ENCODE measurements at regions not wholly inside any gene's neighbourhood (a gene's known extent, or its start where the extent isn't known, plus 50 kb on each side); places are given as distances from the start of the nearest gene placed in this dataset.
A peak's percentile ranks its signal among the peaks of the same experiment; 100 is the strongest.

DNA sequence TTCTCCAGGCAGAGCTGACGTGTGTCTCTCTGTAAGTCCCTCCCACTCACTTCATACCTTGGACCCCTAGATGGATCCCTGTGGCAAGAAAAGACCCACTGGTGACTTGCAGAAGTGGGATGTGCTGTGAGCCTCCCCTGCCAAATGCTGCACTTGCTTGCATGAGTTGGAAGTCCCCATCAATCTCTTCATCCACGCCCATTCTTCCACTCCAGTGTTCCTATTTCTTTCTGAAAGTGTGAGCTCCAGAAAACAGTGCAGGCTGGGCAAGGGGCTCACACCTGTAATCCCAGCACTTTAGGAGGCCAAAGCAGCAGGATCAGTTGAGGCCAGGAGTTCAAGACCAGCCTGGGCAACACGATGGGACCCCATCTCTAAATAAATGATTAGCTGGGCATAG, 254.1 kb upstream of the IRF2BP2 start:
- Histone ChIP-seq H3K4me1 (peaks cover 50% of the 10 kb centered on the region), H3K27me3 (no peaks in the 10 kb centered on the region), H4K20me1 (no peaks in the 10 kb centered on the region), H3K9me3 (peaks cover 13% of the 10 kb centered on the region), H3K27ac (0 out of 2 replicates have a peak overlapping the region, but pooled peaks have one; percentile 69), H3K36me3 (no peaks in the 10 kb centered on the region), H3K9ac (no peak overlapping the region), H3K4me3 (no peak overlapping the region), H3K4me2 (no peak overlapping the region)
- no peak for TF ChIP-seq Cebpa-rat (IDR thresholded peaks at IDR 0.05)

- H3K36me3 ChIP-seq = no peaks in the 10 kb centered on the region
- H3K4me3 ChIP-seq = no peak overlapping the region
- peak overlapping the region; percentile 69 for H3K27ac ChIP-seq
- no peaks in the 10 kb centered on the region for H3K27me3 ChIP-seq
- peaks cover 15% of the 10 kb centered on the region for H3K9me3 ChIP-seq
- H3K4me1 ChIP-seq = peaks cover 46% of the 10 kb centered on the region
- no peak overlapping the region; the same call in 1 of the 2 replicates for H3K9ac ChIP-seq
- no peak for TF ChIP-seq Cebpa-rat (IDR thresholded peaks at IDR 0.05)
- no peaks in the 10 kb centered on the region for H4K20me1 ChIP-seq
- peak overlapping the region; percentile 78 for H3K4me2 ChIP-seq
These were observed 253.6 kb upstream of the IRF2BP2 start for GRCh38 chr1:234863551-234863971.

- H3K4me1 ChIP-seq = peaks cover 44% of the 10 kb centered on the region
- H3K4me3 ChIP-seq = no peak overlapping the region
- peaks cover 18% of the 10 kb centered on the region for H3K9me3 ChIP-seq
- TF ChIP-seq Cebpa-rat (IDR thresholded peaks at IDR 0.05) = no peak
- H3K27me3 ChIP-seq = no peaks in the 10 kb centered on the region
- peak overlapping the region; percentile 78 for H3K4me2 ChIP-seq
- peak overlapping the region; percentile 69 for H3K27ac ChIP-seq
- H3K9ac ChIP-seq = peak overlapping the region; percentile 17; the same call in 1 of the 2 replicates
- H4K20me1 ChIP-seq = no peaks in the 10 kb centered on the region
- H3K36me3 ChIP-seq = no peaks in the 10 kb centered on the region
These were observed 253.1 kb upstream of the IRF2BP2 start for GRCh38 chr1:234862944-234863515.

DNA sequence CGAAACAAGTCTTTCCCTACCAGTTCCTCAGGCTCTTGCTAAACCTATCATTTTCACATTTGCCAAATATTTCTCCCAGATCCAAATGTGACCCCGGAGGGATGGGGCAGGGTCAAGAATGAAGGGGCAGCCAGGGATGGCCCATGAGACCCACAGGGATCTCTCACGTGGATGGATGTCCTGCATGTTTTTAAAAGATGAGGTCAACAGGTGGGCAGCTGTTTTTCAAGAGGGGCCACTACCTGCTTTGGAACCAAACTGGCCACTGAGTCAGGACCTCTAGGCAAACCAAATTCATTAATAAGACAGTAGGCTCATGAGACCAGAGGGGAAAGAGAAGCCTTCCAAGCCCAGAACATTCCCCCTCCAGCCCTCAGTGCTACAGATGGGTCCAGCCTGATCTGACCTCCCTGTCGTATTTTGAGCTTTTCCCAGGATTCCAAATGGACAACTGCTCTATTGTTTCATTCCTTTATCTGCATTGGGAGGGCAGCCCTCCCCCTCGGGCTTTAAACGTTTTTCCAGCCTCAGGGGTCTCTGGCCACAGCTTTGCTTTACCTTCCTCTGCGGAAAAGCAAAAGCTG, 252.5 kb upstream of the IRF2BP2 start:
- Histone ChIP-seq H3K27ac (peak overlapping the region; percentile 69), H3K27me3 (no peaks in the 10 kb centered on the region), H3K4me1 (peaks cover 38% of the 10 kb centered on the region), H3K4me3 (no peak overlapping the region), H3K4me2 (peak overlapping the region; percentile 78), H3K36me3 (no peaks in the 10 kb centered on the region), H4K20me1 (no peaks in the 10 kb centered on the region), H3K9ac (peak overlapping the region; percentile 17; the same call in 1 of the 2 replicates), H3K9me3 (peaks cover 18% of the 10 kb centered on the region)
- no peak for TF ChIP-seq Cebpa-rat (IDR thresholded peaks at IDR 0.05)

GRCh38 chr1:234861761-234862160, 251.8 kb upstream of the IRF2BP2 start:
- TF ChIP-seq Cebpa-rat (IDR thresholded peaks at IDR 0.05) = no peak
- Histone ChIP-seq H3K4me3 (no peak overlapping the region), H3K9me3 (peaks cover 18% of the 10 kb centered on the region), H3K4me1 (peaks cover 31% of the 10 kb centered on the region), H3K27ac (no peak overlapping the region), H4K20me1 (no peaks in the 10 kb centered on the region), H3K4me2 (no peak overlapping the region), H3K9ac (no peak overlapping the region), H3K27me3 (no peaks in the 10 kb centered on the region), H3K36me3 (no peaks in the 10 kb centered on the region)

DNA sequence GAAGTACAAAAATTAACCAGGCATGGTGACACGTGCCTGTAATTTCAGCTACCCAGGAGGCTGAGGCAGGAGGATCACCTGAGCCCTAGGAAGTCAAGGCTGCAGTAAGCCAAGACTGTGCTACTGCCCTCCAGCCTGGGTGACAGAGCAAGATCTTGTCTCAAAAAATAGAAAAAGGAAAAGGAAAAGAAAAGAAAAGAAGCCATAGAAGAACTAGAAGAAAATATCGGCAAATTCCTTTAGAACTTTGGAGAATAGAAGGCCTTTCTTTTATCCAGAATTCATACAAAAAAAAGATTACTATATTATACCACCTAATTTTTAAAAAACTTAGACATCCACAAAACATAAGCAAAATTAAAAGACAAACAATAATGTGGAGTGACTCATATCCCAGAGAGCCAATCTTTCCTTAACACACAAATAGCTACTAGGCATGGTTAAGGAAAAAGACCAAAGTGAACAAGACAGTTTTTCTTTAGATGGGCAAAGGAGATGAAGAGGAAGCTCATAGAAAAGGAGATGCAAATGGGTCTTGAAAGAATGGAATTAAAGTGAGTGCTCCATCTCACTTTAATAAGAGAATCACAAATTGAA, 251.1 kb upstream of the IRF2BP2 start:
- Histone ChIP-seq H4K20me1 (no peaks in the 10 kb centered on the region), H3K9ac (no peak overlapping the region), H3K27ac (no peak overlapping the region), H3K36me3 (no peaks in the 10 kb centered on the region), H3K4me1 (peaks cover 25% of the 10 kb centered on the region), H3K9me3 (peaks cover 18% of the 10 kb centered on the region), H3K4me3 (no peak overlapping the region), H3K27me3 (no peaks in the 10 kb centered on the region), H3K4me2 (no peak overlapping the region)
- TF ChIP-seq Cebpa-rat (IDR thresholded peaks at IDR 0.05) = no peak

- H3K9ac ChIP-seq = no peak overlapping the region
- H4K20me1 ChIP-seq = no peaks in the 10 kb centered on the region
- H3K27me3 ChIP-seq = no peaks in the 10 kb centered on the region
- peaks cover 10% of the 10 kb centered on the region for H3K9me3 ChIP-seq
- H3K4me3 ChIP-seq = no peak overlapping the region
- TF ChIP-seq Cebpa-rat (IDR thresholded peaks at IDR 0.05) = no peak
- no peak overlapping the region for H3K27ac ChIP-seq
- peaks cover 32% of the 10 kb centered on the region for H3K4me1 ChIP-seq
- H3K36me3 ChIP-seq = no peaks in the 10 kb centered on the region
- H3K4me2 ChIP-seq = no peak overlapping the region
These were observed 248.7 kb upstream of the IRF2BP2 start for GRCh38 chr1:234858722-234859121.

GRCh38 chr1:234856845-234857245, 246.9 kb upstream of the IRF2BP2 start:
- Histone ChIP-seq H3K9me3 (peaks cover 10% of the 10 kb centered on the region), H3K27me3 (no peaks in the 10 kb centered on the region), H3K36me3 (no peaks in the 10 kb centered on the region), H3K4me3 (no peak overlapping the region), H3K4me1 (peaks cover 26% of the 10 kb centered on the region), H3K9ac (no peak overlapping the region), H3K4me2 (no peak overlapping the region), H4K20me1 (no peaks in the 10 kb centered on the region), H3K27ac (no peak overlapping the region)
- TF ChIP-seq Cebpa-rat (IDR thresholded peaks at IDR 0.05) = no peak

GRCh38 chr1:234855851-234856250, 245.9 kb upstream of the IRF2BP2 start:
- Histone ChIP-seq H3K4me2 (no peak overlapping the region), H3K36me3 (no peaks in the 10 kb centered on the region), H3K4me1 (peaks cover 36% of the 10 kb centered on the region), H3K27ac (no peak overlapping the region), H3K4me3 (no peak overlapping the region), H3K9me3 (peaks cover 7% of the 10 kb centered on the region), H4K20me1 (no peaks in the 10 kb centered on the region), H3K27me3 (no peaks in the 10 kb centered on the region), H3K9ac (no peak overlapping the region)
- no peak for TF ChIP-seq Cebpa-rat (IDR thresholded peaks at IDR 0.05)

DNA sequence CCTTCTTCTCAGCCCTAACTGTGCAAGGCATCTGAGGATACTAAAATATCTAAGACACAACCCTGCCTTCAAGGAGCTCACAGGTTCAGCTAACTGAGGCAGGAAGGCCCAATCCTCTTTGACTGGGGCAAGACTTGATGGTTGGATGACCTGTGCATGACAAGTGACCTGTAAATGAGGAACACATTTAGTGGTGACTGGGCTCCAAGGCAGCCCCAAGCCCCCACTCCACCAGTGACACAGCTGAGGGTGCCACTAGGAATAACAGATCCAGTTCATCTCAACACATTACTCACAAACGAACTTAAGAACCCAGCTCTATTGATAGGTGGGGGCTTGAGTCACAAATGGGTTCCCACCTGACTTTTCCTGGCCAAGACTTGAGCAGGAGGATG, 244.7 kb upstream of the IRF2BP2 start:
- Histone ChIP-seq H3K4me1 (peaks cover 48% of the 10 kb centered on the region), H3K36me3 (no peaks in the 10 kb centered on the region), H4K20me1 (no peaks in the 10 kb centered on the region), H3K4me3 (no peak overlapping the region), H3K9me3 (0 out of 2 replicates have a peak, but pooled peaks cover 5% of the 10 kb centered on the region), H3K4me2 (no peak overlapping the region; the same call in none of the 2 replicates), H3K27me3 (no peaks in the 10 kb centered on the region), H3K27ac (no peak overlapping the region), H3K9ac (no peak overlapping the region)
- TF ChIP-seq Cebpa-rat (IDR thresholded peaks at IDR 0.05) = no peak
